Neural progenitor cell (in vitro differentiated cells): ENCODE measurements at regions not wholly inside any gene's neighbourhood (a gene's known extent, or its start where the extent isn't known, plus 50 kb on each side); places are given as distances from the start of the nearest gene placed in this dataset.

Experiments used
- DNase-seq: peaks from one replicate; pipeline ENCODE4 v3.0.0-alpha.2; 2016; ENCODE audit warnings: low spot score
- H2AFZ ChIP-seq: fragments of 200-600 bp; sonication (generic); replicated peaks from 2 replicates; pipeline ENCODE4 v1.6.1; 2016; ENCODE audit warnings: antibody characterized with exemption
- H3F3A ChIP-seq: fragments of 200-600 bp; sonication (generic); 2 replicates; pipeline ENCODE4 v1.6.1; 2016; ENCODE audit warnings: antibody characterized with exemption, low read depth
- H3K27ac ChIP-seq: fragments of 200-600 bp; sonication (generic); 2 replicates; pipeline ENCODE4 v1.5.1; 2016; ENCODE audit warnings: mild to moderate bottlenecking
- H3K27me3 ChIP-seq: fragments of 200-600 bp; sonication (generic); 2 replicates; pipeline ENCODE4 v1.6.1; 2016; ENCODE audit warnings: mild to moderate bottlenecking, moderate library complexity
- H3K36me3 ChIP-seq: fragments of 200-600 bp; sonication (generic); 2 replicates; pipeline ENCODE4 v1.5.1; 2016
- H3K4me1 ChIP-seq: fragments of 200-600 bp; sonication (generic); 2 replicates; pipeline ENCODE4 v1.6.1; 2016; ENCODE audit warnings: mixed run types
- H3K4me2 ChIP-seq: fragments of 200-600 bp; sonication (generic); 2 replicates; pipeline ENCODE4 v1.6.1; 2016
- H3K4me3 ChIP-seq: fragments of 200-600 bp; sonication (generic); 2 replicates; pipeline ENCODE4 v1.5.1; 2016
- H3K79me2 ChIP-seq: fragments of 200-600 bp; sonication (generic); 2 replicates; pipeline ENCODE4 v1.6.1; 2016; ENCODE audit warnings: low read depth
- H3K9ac ChIP-seq: fragments of 200-600 bp; sonication (generic); 2 replicates; pipeline ENCODE4 v1.6.1; 2016
- H3K9me3 ChIP-seq: fragments of 200-600 bp; sonication (generic); 2 replicates; pipeline ENCODE4 v1.5.1; 2016; ENCODE audit warnings: low read depth
- H4K20me1 ChIP-seq: fragments of 200-600 bp; sonication (generic); 2 replicates; pipeline ENCODE4 v1.6.1; 2016; ENCODE audit warnings: low read depth
- H3K27ac Mint-ChIP-seq: 3 replicates; pipeline ENCODE4 v1.8.0; 2021; ENCODE audit warnings: mixed read lengths
- H3K27me3 Mint-ChIP-seq: 2 replicates; pipeline ENCODE4 v1.8.0; 2022; ENCODE audit warnings: low read depth, mild to moderate bottlenecking, inconsistent platforms, moderate library complexity, mixed read lengths; ENCODE audit not compliant: insufficient read depth
- H3K36me3 Mint-ChIP-seq: 3 replicates; pipeline ENCODE4 v1.8.0; 2021; ENCODE audit warnings: mixed read lengths
- H3K4me1 Mint-ChIP-seq: 3 replicates; pipeline ENCODE4 v1.8.0; 2021; ENCODE audit warnings: mixed read lengths
- H3K4me3 Mint-ChIP-seq: 3 replicates; pipeline ENCODE4 v1.8.0; 2021; ENCODE audit warnings: mild to moderate bottlenecking, moderate library complexity, mixed read lengths
- H3K9me3 Mint-ChIP-seq: 3 replicates; pipeline ENCODE4 v1.8.0; 2020; ENCODE audit warnings: mixed read lengths
- CTCF ChIP-seq: fragments of 200-600 bp; sonication (generic); IDR thresholded peaks from 2 replicates; pipeline ENCODE4 v1.5.1; 2017; ENCODE audit warnings: antibody characterized with exemption, mild to moderate bottlenecking
- EZH2 ChIP-seq: fragments of 200-600 bp; sonication (generic); IDR thresholded peaks from 2 replicates; pipeline ENCODE4 v1.6.1; 2017; ENCODE audit warnings: antibody characterized with exemption, mild to moderate bottlenecking, moderate library complexity
- EZH2phosphoT487 ChIP-seq: fragments of 200-600 bp; sonication (generic); IDR thresholded peaks from 2 replicates; pipeline ENCODE4 v1.6.1; 2017; ENCODE audit warnings: antibody characterized with exemption

GRCh38 chr6:56716229-56716628, 73.5 kb upstream of the DST start:
- Mint-ChIP-seq H3K27me3 (peaks cover 1% of the 10 kb centered on the region), H3K4me3 (no peak overlapping the region), H3K4me1 (peaks cover 59% of the 10 kb centered on the region), H3K36me3 (peaks cover 24% of the 10 kb centered on the region), H3K9me3 (peaks cover 24% of the 10 kb centered on the region), H3K27ac (no peak overlapping the region)
- DNase-seq, result no peak
- Histone ChIP-seq H3K27ac (peak overlapping the region; percentile 69), H4K20me1 (peaks cover 42% of the 10 kb centered on the region), H3F3A (peaks cover 29% of the 10 kb centered on the region), H3K4me3 (no peak overlapping the region), H3K27me3 (no peaks in the 10 kb centered on the region), H3K9ac (no peak overlapping the region), H3K4me2 (peak overlapping the region; percentile 56), H3K9me3 (no peaks in the 10 kb centered on the region), H3K79me2 (peaks cover 87% of the 10 kb centered on the region), H2AFZ (no peak overlapping the region), H3K36me3 (no peaks in the 10 kb centered on the region), H3K4me1 (peaks cover 27% of the 10 kb centered on the region)
- TF ChIP-seq EZH2phosphoT487 (no peak), CTCF (no peak)

- H3K27me3 ChIP-seq, result no peaks in the 10 kb centered on the region
- peak overlapping the region; percentile 1 for H3K4me3 ChIP-seq
- Mint-ChIP-seq H3K4me1 (peaks cover 58% of the 10 kb centered on the region), H3K9me3 (peaks cover 23% of the 10 kb centered on the region), H3K27me3 (no peaks in the 10 kb centered on the region), H3K27ac (peak overlapping the region; percentile 6), H3K4me3 (peak overlapping the region; percentile 0), H3K36me3 (peaks cover 22% of the 10 kb centered on the region)
- no peaks in the 10 kb centered on the region for H3K9me3 ChIP-seq
- H3K79me2 ChIP-seq, result peaks cover 89% of the 10 kb centered on the region
- TF ChIP-seq EZH2phosphoT487, result no peak
- TF ChIP-seq CTCF, result no peak
- TF ChIP-seq EZH2, result no peak
- peaks cover 44% of the 10 kb centered on the region for H4K20me1 ChIP-seq
- no peak overlapping the region for H2AFZ ChIP-seq
- H3K9ac ChIP-seq, result no peak overlapping the region
- H3K4me2 ChIP-seq, result peak overlapping the region; percentile 56
- peaks cover 33% of the 10 kb centered on the region for H3F3A ChIP-seq
- peaks cover 32% of the 10 kb centered on the region for H3K4me1 ChIP-seq
- peak overlapping the region; percentile 69 for H3K27ac ChIP-seq
- H3K36me3 ChIP-seq, result no peaks in the 10 kb centered on the region
- DNase-seq, result peak; percentile 39
Measured at GRCh38 chr6:56715741-56716140, 73.1 kb upstream of the DST start.

- no peaks in the 10 kb centered on the region for H3K9me3 ChIP-seq
- peak overlapping the region; percentile 56 for H3K4me2 ChIP-seq
- no peak overlapping the region for H3K9ac ChIP-seq
- peak overlapping the region; percentile 0 for H3K4me3 Mint-ChIP-seq
- H3K27me3 ChIP-seq, result no peaks in the 10 kb centered on the region
- peak; percentile 11 for DNase-seq
- H3K79me2 ChIP-seq, result peaks cover 95% of the 10 kb centered on the region
- no peak overlapping the region for H3K4me3 ChIP-seq
- peaks cover 18% of the 10 kb centered on the region for H3K36me3 Mint-ChIP-seq
- peaks cover 39% of the 10 kb centered on the region for H3K4me1 ChIP-seq
- peaks cover 40% of the 10 kb centered on the region for H3F3A ChIP-seq
- H3K4me1 Mint-ChIP-seq, result peaks cover 55% of the 10 kb centered on the region
- H3K27ac Mint-ChIP-seq, result peak overlapping the region; percentile 6
- peaks cover 16% of the 10 kb centered on the region for H3K9me3 Mint-ChIP-seq
- peak overlapping the region; percentile 69 for H3K27ac ChIP-seq
- peaks cover 51% of the 10 kb centered on the region for H4K20me1 ChIP-seq
- H2AFZ ChIP-seq, result no peak overlapping the region
- no peaks in the 10 kb centered on the region for H3K27me3 Mint-ChIP-seq
- TF ChIP-seq CTCF, result no peak
- TF ChIP-seq EZH2phosphoT487, result no peak
- no peak for TF ChIP-seq EZH2
- no peaks in the 10 kb centered on the region for H3K36me3 ChIP-seq
Measured at GRCh38 chr6:56714982-56715456, 72.3 kb upstream of the DST start.
